HG03280 (cell line): ENCODE measurements at regions not wholly inside any gene's neighbourhood (a gene's known extent, or its start where the extent isn't known, plus 50 kb on each side); places are given as distances from the start of the nearest gene placed in this dataset.
"Not testable (repeated sequence)": the region's sequence is repeated elsewhere in the genome, so short reads cannot be mapped to it uniquely, and the experiment has no call there.

ENCODE experiments used
- ATAC-seq: cut with Tn5 transposase; IDR thresholded peaks from one replicate; pipeline ENCODE4 v1.9.1; 2021; ENCODE audit warnings: mild to moderate bottlenecking, moderate library complexity; ENCODE audit not compliant: unreplicated experiment

- ATAC-seq, result no peak
These were observed 330.4 kb upstream of the DEPDC1 start for GRCh38 chr1:68827261-68827660.

- no peak for ATAC-seq
These were observed 331.1 kb upstream of the DEPDC1 start for GRCh38 chr1:68828013-68828412.

- ATAC-seq, result no peak
These were observed 334.4 kb upstream of the DEPDC1 start for GRCh38 chr1:68831281-68831680.

GRCh38 chr1:68848017-68848416 is 351.1 kb upstream of the DEPDC1 start:
- ATAC-seq, result no peak

- no peak for ATAC-seq
These were observed 371.7 kb upstream of the DEPDC1 start for GRCh38 chr1:68868606-68869005.

GRCh38 chr1:68873144-68873543 is 376.3 kb upstream of the DEPDC1 start:
- ATAC-seq, result no peak

- ATAC-seq, result not testable (repeated sequence)
These were observed 384.7 kb upstream of the DEPDC1 start for GRCh38 chr1:68881330-68882194.

GRCh38 chr1:68889471-68889870 is 392.6 kb upstream of the DEPDC1 start:
- no peak for ATAC-seq

- ATAC-seq, result no peak
These were observed 393.9 kb upstream of the DEPDC1 start for GRCh38 chr1:68890736-68891135.

GRCh38 chr1:68904477-68904876 is 407.6 kb upstream of the DEPDC1 start:
- ATAC-seq, result no peak

GRCh38 chr1:68906431-68906830 is 409.5 kb upstream of the DEPDC1 start:
- ATAC-seq, result no peak

- no peak for ATAC-seq
These were observed 410.6 kb upstream of the DEPDC1 start for GRCh38 chr1:68907491-68907890.

- ATAC-seq, result no peak
These were observed 411.4 kb upstream of the DEPDC1 start for GRCh38 chr1:68908316-68908715.

- ATAC-seq, result no peak
These were observed 419.5 kb upstream of the DEPDC1 start for GRCh38 chr1:68916221-68916902.

- ATAC-seq, result no peak
These were observed 420.6 kb upstream of the DEPDC1 start for GRCh38 chr1:68917456-68917855.

- ATAC-seq, result no peak
These were observed 421.7 kb upstream of the DEPDC1 start for GRCh38 chr1:68918563-68918962.

GRCh38 chr1:68919075-68919474 is 422.2 kb upstream of the DEPDC1 start:
- ATAC-seq, result no peak

- ATAC-seq, result not testable (repeated sequence)
These were observed 426.7 kb upstream of the DEPDC1 start for GRCh38 chr1:68923475-68924088.

- ATAC-seq, result no peak
These were observed 433.2 kb upstream of the DEPDC1 start for GRCh38 chr1:68930101-68930500.

- ATAC-seq, result no peak
These were observed 439.6 kb upstream of the DEPDC1 start for GRCh38 chr1:68936530-68936929.

- ATAC-seq, result no peak
These were observed 441.3 kb upstream of the DEPDC1 start for GRCh38 chr1:68938051-68938666.
